ENCODE measurements at regions not wholly inside any gene's neighbourhood (a gene's known extent, or its start where the extent isn't known, plus 50 kb on each side); places are given as distances from the start of the nearest gene placed in this dataset.

DNA sequence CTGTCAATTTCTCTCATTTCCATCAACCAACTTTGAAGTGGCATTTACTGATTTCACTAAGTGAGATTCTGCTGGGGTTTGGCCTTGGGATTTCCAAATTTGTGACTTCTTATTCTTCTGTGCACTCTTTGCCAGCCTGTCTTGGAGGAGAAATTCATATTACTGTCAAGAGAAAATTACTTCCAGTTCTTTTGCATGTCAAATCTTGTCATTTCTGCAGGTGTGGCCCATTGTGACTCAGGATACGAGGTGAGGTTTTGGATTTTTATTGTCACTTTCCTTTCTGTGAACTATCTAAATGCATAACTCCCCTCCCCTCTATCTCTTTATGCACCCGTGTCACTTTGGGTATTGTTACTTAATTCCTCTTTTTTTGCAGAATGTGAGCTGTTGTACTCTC lies 102.6 kb upstream of the GUCY1A1 start:
- peak in 1 of 51 donors; percentile 16 for DNase-seq

GRCh38 chr4:155559915-155560314 lies 106.7 kb upstream of the GUCY1A1 start:
- DNase-seq, result no peak

- no peak for DNase-seq
These were observed 114.5 kb upstream of the GUCY1A1 start for GRCh38 chr4:155552180-155552579.

GRCh38 chr4:155548173-155548572 lies 118.5 kb upstream of the GUCY1A1 start:
- no peak for DNase-seq

DNA sequence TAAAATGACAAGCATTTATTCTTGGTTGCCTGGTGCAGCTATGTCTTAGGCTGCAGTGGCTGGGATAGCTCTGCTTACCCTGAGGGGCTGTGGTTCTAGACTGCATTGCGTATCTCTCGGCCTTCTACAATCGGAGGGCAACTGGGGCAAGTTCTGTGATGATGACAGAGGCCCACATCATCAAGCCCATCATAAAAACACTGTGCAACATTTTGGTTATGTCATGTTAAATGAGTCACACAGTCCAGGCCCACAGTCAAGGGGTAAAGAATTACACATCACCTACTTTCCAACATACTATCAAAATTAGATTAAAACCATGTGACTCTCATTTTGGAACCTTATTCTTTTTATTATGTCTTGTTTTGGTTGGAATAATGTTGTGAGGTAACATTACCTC lies 120.2 kb upstream of the GUCY1A1 start:
- DNase-seq, result no peak

GRCh38 chr4:155545456-155545855 lies 121.2 kb upstream of the GUCY1A1 start:
- DNase-seq, result no peak

- DNase-seq, result peak in 5 of 51 donors; percentile 1 to 19 (median 11)
These were observed 122.1 kb upstream of the GUCY1A1 start for GRCh38 chr4:155544547-155544946.

DNA sequence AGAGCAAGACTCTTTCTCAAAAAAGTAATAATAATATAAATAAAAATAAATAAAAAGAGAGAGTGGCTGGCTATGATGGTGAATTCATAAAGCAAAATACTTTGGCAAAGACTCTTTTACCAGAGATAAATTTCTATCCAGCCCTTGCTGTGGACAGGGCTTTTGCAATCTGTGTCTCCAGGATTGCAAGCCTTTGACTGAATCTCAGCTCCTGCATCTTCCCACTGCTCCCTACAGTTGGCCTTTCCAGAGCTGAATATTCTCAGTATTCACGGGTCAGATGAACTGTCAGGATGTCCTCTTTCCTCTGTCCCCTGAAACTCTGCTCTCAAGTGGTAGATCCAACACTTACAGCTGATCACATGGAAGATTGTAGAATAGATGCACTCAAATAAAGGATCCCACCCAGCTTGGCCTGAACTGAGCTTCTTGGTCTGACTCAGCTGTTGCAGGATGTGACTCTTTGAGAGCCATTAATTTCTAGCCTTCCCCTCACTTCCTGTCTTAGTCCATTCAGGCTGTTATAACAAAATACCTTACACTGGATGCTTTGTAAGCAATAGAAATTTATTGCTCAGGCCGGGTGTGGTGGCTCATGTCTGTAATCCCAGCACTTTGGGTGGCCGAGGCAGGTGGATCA lies 123.4 kb upstream of the GUCY1A1 start:
- no peak for DNase-seq

DNA sequence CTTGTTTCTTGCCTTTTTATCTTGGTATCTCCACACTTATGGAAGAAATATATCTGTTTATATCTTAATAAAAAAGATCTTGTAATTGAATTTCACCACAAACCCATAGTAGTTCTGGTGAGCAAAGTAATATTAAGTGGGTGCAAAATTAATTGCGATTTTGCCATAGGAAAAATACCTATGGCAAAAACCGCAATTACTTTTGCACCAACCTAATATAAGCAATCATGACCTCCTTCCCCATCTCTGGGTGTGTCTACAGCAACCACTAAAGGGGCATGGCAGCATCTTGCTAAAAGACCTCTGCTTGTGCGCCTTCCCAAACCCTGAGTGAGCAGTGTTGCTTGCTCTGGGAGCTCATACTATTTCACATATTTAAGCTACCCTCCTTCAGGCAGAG lies 124.2 kb upstream of the GUCY1A1 start:
- DNase-seq, result no peak

DNA sequence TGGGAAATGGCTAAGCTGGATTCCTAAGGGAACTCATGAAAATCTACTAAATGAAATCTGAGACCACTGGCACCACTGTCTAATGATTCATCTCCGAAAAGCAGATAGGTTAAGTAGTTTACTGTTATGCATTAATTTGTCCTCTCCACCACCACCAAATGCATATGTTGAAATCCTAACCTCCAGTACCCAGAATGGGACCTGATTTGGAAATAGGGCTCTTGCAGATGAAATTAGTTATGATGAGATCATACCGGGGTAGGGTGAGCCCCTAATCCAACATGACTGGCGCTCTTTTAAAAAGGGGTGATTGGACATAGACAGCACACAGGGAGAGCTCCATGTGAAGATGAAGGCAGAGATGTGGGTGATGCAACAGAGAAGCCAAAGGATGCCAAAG lies 124.9 kb upstream of the GUCY1A1 start:
- no peak for DNase-seq

DNA sequence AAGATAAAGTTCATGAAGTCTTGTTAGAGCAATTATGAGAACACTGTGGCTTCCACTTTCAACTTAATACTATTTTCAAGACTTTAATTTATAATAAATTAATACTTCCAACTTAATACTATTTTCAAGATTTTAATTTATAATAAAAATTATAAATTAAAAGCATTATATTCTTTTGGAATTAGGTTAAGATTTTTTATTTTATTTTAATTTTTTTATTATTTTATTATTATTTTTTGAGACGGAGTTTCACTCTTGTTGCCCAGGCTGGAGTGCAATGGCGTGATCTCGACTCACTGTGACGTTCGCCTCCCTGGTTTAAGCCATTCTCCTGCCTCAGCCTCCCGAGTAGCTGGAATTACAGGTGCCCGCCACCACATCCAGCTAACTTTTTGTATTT lies 126.0 kb upstream of the GUCY1A1 start:
- no peak for DNase-seq

DNA sequence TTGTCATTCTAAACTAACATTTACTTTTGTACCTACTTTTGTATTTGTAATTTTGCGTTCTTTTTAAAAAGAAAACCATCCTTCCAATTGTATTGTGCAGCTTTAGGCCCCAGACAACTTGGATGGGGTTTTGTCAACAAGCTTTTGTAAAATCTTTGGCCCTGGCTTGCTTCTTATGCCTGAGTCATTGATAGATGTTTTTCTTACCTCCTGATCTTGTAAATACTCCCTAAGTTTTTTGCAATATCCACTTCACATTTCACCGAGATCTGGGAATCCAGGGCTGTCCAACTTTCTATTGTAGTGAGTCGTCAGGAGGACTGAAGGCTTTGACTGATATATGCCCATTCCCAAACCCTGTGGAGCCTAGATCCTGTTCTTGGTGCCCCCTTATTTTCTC lies 126.9 kb upstream of the GUCY1A1 start:
- no peak for DNase-seq

DNA sequence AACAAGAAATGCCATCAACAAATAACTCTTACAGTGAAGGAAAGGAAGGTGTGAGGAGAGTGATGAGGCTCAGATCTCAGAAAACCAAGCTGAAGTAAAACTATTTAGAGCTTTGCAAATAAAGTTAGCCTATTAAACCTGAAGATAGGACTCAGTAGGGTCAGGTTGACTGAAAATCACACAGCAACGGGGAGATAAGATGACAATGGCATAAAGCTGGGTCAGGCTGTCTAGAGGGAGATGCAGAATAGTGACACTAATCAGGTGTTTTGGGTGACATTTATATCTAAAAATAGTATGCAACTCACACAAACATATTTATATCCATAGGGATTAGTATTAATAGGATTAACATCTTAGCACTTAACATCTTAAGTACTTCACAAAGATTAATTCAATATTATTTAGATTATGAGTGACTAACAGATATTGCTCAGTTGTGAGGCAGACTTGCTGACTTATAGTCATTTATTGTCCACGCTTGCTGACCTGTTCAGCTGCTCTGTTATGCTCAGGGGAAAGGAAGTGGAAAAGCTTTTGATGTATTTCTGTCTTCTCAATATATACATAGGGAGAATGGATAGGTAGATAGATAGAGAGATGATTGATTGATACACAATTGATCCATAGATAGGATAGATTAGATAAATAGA lies 130.7 kb upstream of the GUCY1A1 start:
- DNase-seq, result no peak

GRCh38 chr4:155532373-155533085 lies 134.1 kb upstream of the GUCY1A1 start:
- no peak for DNase-seq

GRCh38 chr4:155530857-155531256 lies 135.8 kb upstream of the GUCY1A1 start:
- DNase-seq, result no peak

- DNase-seq, result no peak
These were observed 136.4 kb upstream of the GUCY1A1 start for GRCh38 chr4:155530290-155530689.

DNA sequence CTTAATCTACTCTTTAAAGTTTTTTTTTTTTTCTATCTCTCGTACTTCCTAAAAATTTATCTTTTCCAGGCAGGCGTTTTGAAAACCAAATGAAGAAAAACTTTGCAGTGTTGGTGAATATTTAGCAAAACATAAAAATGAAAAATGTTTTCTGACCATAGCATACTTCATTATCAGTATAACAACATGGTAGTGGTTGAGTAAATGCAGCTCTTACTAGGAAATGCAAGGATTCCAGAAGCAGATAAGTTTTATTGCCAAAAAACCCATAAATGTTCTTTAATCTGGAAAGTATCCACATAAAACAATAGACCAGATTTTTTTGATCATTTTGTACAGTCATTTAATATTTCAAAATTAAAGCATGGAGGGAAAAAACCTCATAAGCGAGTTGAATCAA lies 136.9 kb upstream of the GUCY1A1 start:
- DNase-seq, result no peak

GRCh38 chr4:155529272-155529671 lies 137.4 kb upstream of the GUCY1A1 start:
- DNase-seq, result no peak

DNA sequence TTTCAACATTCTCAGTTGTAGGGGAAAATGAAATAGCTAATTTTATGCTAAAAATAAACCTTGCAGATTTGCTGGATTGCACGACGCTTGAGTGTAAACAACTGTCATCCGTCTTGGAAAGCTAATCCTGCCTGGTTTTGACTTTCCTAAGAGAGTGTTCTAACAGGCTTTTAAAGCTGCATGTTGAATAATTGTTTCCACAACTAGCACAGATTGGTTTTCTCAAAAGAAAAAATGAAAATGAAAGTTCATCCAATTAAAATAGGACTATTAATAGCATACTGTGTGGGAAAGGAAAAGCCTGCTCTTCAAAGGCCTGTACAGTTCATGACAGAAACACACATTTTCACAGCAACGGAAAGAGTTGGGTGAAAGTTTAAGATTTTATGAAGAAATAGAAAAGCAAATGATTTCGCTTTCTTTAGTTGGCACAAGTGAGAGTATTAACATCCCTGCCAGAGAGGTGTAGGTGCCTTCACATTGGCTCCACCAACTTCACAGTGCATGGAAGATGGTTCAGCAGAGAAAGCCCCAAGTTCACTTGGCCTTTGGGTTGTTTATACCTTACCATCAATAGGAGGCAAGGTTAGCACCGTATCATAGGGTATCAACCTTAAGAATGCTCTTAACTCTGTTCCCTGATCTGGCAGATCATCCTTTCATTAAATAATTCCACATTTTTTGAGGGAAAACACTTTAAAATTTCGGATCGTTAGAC lies 140.0 kb upstream of the GUCY1A1 start:
- peak in 1 of 51 donors; percentile 25 for DNase-seq

GRCh38 chr4:155524926-155525455 lies 141.7 kb upstream of the GUCY1A1 start:
- peak in 1 of 51 donors; percentile 19 for DNase-seq

- DNase-seq, result no peak
These were observed 143.3 kb upstream of the GUCY1A1 start for GRCh38 chr4:155523358-155523757.

DNA sequence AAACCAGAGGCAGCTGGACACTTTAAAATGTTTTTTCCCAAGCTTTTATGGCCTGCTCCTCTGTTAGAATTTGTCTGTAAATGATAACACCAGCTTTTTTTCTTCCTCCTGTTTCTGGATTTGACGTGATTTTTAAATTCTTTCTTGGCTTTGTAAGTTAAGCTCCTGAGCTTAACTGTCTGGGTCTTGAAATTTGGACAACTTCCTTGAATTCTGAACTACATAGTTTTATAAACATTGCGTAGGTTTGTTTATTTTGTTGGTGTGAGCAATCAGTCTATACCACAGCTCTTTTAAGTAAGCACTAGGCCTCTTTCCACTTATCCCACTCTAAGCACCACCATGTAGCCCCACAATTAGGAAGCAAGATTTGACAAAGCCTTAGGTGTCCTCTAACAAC lies 144.4 kb upstream of the GUCY1A1 start:
- no peak for DNase-seq
